ENCODE measurements at regions not wholly inside any gene's neighbourhood (a gene's known extent, or its start where the extent isn't known, plus 50 kb on each side); places are given as distances from the start of the nearest gene placed in this dataset.

DNA sequence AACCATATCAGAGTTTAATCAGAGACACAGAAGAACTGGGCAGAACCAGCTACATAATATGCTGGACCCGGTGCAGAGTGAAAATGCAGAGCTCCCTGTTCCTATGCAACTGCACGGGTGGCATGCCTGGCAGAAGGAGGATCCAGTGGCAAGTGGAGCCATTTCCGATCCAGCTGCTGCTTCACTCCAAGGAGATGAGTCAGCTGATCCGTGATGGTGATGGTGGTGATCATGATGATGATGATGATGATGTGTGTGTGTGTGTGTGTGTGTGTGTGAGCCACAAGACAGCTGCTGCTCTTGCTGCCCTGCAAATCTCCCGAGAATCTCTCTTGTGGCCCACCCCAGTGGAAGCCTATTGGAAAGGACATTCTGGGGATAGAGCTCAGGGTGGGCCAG is 133.0 kb downstream of the URB2 start:
- DNase-seq (ENCODE audit: low spot score) (no peak), ATAC-seq (no peak)
- intact Hi-C loops (cut with DNase I) = no loop called here

DNA sequence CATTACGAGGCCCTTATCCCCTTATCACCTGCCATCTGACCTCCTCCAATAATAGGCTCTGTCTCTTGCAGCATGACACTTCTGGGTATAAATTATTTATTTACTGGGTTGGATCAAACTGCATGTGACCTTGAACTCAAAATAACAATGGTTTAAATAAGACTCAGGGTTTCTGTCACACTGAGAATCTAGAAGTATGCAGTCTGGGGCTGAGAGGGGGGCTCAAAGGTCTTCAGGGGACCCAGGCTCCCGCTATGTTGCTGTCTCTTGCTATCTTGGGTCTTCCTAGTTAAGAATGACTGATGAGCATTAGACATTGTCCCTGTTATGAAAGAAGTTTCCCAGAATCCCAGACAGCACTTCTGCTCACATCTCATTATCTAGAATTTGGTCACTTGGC is 133.5 kb downstream of the URB2 start:
- no peak for DNase-seq (ENCODE audit: low spot score)

DNA sequence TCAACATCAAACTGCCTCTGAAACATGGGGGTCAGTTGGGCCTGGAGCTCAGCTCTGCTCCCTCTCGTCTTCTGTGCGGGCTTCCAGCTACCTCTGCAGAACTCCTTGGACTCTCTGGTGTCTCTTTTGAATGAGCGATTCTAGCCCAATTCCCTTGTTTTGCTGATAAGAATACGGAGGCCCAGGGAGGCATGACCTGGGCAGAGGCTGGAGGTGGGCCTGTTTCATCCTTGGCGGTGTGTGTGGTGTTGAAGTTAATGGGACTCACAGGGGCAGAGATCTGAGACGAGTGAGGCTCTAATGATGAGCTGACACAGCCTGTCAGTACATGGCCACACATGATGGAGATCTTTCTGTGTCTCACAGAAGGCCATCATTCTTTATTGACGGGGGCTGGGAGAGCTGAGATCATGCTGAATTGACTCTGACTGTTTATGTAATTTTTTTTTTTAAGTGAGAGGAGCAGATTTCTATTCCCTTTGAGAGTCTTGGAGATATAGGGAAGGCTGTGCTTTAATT is 134.5 kb downstream of the URB2 start:
- ATAC-seq (no peak), DNase-seq (ENCODE audit: low spot score) (no peak)
- intact Hi-C loops (cut with DNase I) = no loop called here

More for the DNA sequence above, 133.5 kb downstream of the URB2 start:
- no peak for ATAC-seq
- intact Hi-C loops (cut with DNase I) = no loop called here

DNA sequence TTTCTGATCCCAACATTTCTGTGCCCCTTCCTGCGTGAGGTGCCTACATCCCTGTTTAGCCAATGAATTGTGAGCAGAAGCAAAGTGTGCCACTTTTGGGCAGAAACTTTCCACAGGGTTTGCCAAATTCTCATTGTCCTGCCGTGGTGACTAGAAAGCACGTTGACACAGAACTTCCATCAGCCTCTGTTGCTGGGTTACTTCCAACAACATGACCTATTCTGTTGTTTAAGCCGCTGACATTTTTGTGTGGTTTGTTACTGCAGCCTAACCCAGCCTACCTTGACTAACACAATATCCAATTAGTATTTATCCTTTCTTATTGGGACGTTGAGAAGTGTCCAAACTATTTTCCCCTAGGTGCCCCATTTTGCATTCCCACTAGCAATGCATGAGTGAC is 136.8 kb downstream of the URB2 start:
- ATAC-seq (no peak), DNase-seq (ENCODE audit: low spot score) (no peak)
- intact Hi-C loops (cut with DNase I) = no loop called here

DNA sequence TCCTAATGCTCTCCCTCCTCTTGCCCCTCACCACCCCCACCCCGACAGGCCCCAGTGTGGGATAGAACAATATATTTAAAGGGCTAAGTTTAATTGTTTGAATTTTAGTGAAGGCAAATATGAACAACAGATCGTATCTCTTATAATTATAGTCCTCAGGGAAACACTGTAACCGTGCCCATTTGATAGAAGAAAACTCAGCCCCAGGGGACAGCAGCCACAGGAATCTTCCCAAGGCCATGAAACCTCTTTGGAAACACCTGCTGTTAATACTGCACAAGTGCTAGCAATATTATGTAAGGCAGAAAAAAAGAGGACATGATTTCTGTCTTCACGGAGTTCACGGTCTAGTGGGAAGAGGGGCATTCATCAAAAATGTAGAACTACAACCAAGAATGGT is 142.2 kb downstream of the URB2 start:
- intact Hi-C loops (cut with DNase I) = no loop called here
- no peak for ATAC-seq
- DNase-seq (ENCODE audit: low spot score) = no peak

DNA sequence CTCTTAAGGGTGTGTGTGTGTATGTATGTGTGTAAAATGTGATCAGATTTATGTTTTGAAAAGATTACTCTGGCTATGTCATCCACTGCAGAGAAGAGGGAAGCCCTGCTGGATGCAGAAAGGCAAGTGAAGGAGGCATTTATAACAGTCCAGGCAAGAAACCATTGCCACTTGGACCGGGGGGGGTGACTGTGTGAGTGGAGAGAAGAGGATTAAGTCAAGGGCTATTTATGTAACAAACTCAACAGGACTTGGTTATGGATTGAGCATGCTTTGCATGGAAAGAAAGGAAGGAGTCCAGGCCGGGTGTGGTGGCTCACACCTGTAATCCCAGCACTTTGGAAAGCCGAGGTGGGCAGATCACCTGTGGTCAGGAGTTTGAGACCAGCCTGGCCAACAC is 143.0 kb downstream of the URB2 start:
- intact Hi-C loops (cut with DNase I) = no loop called here
- ATAC-seq (no peak), DNase-seq (ENCODE audit: low spot score) (no peak)

DNA sequence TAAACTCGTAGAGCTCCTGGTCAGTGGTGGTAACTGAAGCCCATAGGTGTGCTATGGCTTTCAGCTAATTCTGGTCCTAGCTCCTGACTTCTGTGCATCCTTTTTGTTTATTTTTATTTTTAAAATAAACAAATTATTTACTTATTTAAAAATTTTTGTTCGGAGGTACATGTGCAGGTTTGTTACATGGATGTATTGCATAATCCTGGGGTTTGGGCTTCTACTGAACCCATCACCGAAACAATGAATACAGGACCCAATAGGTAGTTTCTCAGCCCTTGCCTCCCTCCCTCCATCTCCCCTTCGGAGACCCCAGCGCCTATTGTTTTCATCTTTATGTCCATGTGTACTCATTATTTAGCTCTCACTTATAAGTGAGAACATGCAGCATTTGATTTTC is 143.8 kb downstream of the URB2 start:
- DNase-seq (ENCODE audit: low spot score) (no peak), ATAC-seq (no peak)
- intact Hi-C loops (cut with DNase I) = no loop called here

DNA sequence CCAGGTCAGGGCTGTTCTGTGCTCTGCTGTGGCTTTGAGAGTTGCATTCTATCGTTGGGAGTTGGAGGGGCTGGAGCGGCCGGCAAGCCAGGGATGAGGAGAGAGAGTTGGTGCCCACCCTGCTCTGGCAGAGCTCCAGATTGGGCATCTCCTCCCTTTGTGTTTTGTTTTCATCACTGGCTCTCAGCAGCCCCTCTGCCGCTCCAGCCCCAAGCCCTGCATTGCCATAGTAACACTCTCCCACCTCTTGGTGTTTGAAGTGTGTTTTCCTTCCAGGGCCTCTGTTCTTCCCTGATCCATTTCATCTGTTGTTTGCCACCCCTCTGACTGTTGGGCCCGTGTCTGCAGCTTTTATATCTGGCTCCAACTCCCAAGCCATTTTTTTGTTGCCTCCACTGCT is 152.7 kb downstream of the URB2 start:
- DNase-seq (ENCODE audit: low spot score) (no peak), ATAC-seq (no peak)
- intact Hi-C loops (cut with DNase I) = no loop called here

DNA sequence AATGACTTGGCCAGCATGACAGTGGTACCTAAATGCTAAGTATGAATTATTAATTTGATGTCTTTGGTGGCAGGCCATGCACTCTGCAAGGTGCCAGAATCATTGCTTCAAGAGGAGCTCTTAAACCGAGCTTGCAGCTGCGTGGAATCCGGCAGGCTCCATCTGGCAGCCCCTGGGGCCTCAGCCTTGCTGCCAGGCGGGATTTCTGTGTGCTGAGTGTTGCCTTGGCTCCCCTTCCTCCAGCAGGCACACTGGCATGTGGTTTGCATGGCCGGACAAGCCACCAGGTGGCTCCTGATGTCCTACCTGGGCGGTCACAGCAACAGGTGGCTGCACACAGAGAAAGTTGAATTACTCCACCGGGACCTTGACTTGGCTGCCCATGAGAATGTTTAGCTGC is 155.4 kb downstream of the URB2 start:
- DNase-seq (ENCODE audit: low spot score) (no peak), ATAC-seq (no peak)
- intact Hi-C loops (cut with DNase I) = no loop called here

DNA sequence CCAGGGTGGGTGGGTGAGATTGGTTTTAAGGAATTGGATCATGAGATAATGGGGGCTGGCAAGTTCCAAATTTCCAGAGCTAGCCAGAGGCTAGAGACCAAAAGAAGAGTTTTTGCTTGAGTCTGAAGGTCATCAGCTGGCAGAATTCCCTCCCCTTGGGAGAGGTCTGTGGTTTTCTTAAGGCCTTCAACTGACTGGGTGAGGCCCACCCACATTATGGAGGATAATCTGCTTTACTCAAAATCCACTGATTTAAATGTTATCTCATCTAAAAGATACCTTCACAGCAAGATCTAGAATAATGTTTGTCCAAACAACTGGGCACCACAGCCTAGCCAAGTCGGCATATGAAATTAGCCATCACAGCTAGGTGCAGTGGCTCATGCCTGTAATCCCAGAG is 156.4 kb downstream of the URB2 start:
- DNase-seq (ENCODE audit: low spot score) = no peak
- no peak for ATAC-seq
- intact Hi-C loops (cut with DNase I) = no loop called here

DNA sequence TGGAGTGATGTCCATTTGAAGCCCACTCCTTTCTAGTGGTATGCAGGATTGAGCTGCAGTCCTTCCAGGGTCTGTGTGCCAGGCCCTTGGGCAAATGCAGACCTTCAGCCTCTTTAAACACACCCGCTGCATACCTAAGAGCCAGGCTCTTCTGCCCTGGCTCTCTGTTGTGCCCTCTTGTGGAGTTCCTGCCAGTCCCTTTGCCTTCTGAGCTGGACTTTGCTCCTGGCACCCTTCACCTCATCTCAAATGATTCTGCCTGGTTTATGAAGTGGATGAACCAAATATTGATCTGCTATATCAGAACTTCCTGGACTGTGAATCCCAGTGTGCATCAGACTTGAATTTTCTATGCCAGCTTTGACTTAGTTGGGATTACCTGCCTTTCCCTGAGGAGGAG is 158.8 kb downstream of the URB2 start:
- intact Hi-C loops (cut with DNase I) = no loop called here
- no peak for DNase-seq (ENCODE audit: low spot score)
- ATAC-seq = no peak

DNA sequence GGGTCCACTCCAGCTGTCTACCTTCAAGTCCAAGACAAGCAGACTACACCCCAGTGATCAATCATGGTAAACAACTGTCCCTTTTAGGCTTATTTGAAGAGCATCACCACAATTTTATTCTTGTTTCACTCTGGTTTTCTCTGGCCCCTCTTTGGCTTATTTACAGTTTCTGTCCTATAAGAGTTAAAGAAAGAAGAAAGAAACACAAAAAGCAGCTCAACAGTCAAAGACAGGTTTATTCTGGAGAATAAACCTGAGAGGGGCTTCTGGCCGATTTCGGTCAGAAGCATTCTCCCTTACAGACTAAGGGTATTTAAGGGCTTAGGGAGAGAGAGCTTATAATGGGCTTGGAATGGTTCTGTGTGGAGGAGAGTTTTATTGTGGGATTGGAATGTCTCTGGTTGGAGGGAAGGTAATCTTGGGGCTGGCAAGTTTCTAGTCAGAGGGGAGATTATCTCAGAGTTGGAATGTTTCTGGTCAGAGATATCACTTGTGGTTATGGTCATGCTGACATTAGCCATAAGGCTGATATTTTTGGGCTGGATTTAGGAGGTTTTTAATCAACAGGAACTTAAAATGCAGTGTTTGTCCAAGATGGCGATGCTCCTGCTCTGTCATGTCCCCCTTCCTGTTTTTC is 161.0 kb downstream of the URB2 start:
- ATAC-seq = no peak

DNA sequence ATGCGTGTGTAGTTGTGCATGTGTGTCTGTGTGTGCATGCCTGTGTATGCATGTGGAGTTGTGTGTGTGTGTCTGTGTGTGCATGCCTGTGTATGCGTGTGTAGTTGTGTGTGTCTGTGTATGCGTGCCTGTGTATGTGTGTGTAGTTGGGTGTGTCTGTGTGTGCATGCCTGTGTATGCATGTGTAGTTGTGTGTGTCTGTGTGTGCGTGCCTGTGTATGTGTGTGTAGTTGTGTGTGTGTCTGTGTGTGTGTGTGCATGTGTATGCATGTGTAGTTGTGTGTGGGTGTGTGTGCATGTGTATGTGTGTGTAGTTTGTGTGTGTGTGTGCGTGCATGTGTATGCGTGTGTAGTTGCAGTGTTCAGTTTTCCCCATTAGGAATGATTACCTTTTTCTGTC is 162.0 kb downstream of the URB2 start:
- DNase-seq (ENCODE audit: low spot score) (no peak), ATAC-seq (no peak)
- intact Hi-C loops (cut with DNase I) = no loop called here

More for the DNA sequence above, 161.0 kb downstream of the URB2 start:
- DNase-seq (ENCODE audit: low spot score) = no peak
- intact Hi-C loops (cut with DNase I) = no loop called here

DNA sequence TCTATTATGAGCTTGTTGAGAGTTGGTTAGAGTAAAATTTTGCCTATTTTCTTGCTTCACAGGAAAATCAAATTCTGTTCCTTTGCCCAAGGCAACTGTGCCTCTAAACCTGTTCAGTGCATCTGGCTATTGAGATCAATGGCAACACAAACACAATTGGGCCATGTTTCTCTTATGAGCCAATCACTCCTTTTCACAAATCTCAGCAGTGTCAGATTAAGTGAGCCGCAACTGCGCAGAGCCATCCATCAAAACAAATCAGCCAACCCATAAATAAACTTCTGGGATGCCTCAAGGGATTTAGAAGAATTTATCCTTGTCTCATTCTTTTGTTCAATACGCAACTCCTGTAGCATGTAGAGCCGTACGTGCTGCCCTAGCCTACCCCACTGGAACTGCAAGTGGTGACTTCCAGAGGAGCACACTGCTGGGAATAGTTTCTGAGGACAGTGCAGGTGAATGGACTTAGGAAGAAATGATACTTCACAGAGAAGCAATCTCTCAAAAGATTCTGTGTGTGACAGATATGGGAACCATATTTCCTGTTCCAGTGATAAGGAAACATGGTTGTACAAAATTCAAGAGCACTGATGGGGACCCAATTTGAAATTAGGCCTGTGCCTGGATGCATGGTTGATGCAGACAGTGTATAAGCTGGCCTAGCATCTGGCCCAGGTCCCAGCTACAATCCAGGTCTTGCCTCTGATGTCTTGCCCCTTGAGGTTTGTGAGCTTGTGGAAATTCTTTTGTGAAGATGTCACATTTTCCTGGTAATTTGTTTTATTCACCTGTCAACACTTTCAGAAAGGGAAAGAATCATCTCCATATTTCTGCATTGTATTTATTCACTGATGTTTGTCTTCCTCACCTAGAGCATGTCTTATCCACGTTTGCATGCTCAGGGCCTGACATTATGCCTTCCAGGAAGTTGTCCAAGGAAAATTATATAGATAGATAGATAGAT is 166.2 kb downstream of the URB2 start:
- no peak for DNase-seq (ENCODE audit: low spot score)
- ATAC-seq = no peak
- intact Hi-C loops (cut with DNase I) = no loop called here

DNA sequence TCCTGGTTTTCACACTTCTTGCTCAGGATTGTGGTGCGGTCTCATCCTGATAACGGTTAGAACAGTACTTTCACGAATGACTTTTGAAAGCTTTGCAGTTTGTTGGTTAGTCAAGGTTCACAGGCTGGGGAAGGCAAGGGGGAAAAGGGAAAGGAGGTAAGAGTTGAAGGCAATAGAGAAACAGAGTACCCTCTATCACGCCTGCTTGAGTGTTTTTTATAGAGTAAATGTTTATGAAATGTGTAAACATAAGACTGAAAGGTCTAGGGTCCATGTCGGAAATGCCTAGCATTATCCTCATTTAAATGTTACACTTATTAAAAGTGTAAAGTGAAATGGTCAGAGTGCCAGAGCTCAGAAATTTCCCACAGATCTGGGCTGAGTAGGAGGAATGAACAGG is 167.4 kb downstream of the URB2 start:
- intact Hi-C loops (cut with DNase I) = no loop called here
- no peak for ATAC-seq

DNA sequence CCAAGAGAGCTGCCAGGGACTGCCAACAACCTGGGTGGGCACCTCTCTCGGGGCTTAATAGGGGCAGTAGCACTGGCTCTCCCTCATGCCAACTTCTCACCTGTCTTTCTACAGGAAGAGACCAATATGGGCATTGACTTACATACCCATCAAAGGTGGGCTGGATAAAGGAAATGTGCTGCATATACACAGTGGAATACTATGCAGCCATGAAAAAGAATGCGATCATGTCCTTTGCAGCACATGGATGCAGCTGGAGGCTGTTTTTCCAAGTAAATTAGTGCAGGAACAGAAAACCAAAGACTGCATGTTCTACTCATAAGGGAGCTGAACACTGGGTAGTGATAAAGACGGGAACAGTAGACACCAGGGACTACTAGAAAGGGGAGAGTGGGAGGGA is 172.5 kb downstream of the URB2 start:
- intact Hi-C loops (cut with DNase I) = no loop called here
- no peak for ATAC-seq
- DNase-seq (ENCODE audit: low spot score) = no peak

More for the DNA sequence above, 167.4 kb downstream of the URB2 start:
- no peak for DNase-seq (ENCODE audit: low spot score)

DNA sequence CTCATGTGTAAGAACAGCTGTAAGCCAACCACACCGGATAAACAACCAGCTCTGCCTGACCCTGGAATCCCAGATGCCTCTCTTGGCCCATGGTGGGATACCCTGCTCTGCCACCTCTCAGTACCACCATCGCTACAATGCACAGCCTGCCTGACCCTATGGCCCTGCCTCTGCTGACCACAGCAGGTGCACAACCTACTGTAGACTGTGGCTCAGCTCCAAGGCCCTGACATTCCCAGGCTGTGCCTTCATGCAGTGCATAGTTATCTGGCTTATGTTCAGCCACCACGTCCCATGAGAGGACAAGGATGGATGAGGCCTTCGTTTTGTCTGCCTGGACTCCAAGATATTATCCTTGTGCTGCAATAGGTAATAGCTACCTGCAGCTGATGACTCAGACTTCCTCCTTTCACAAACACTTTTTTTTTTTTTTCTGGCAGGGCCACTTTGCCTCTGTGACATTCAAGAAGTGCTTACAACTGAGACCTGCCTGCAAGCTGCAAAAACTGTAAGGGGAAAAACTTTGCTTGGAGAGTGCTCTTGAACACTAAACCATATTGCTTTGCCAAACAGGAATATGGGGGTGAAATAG is 177.7 kb downstream of the URB2 start:
- DNase-seq (ENCODE audit: low spot score) = no peak
- intact Hi-C loops (cut with DNase I) = no loop called here
- ATAC-seq = no peak

DNA sequence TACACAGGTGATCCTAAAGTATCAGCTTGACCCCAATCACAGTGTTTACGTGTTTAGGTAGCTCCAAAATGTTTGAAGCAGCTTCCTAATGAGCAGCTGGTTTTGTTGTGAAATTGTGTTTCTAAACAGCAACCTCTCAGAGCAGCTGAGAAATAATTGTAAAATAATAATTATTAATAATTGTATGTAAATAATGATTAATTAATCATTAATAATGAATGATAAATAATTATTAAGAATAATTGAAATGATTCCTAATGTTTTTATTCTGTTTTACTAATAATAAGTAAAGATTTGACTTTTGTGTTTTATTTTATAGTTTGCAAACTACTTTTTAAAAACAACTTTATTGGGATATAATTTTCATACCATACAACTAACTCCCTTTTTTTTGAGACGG is 182.2 kb downstream of the URB2 start:
- intact Hi-C loops (cut with DNase I) = no loop called here
- ATAC-seq (no peak), DNase-seq (ENCODE audit: low spot score) (no peak)

DNA sequence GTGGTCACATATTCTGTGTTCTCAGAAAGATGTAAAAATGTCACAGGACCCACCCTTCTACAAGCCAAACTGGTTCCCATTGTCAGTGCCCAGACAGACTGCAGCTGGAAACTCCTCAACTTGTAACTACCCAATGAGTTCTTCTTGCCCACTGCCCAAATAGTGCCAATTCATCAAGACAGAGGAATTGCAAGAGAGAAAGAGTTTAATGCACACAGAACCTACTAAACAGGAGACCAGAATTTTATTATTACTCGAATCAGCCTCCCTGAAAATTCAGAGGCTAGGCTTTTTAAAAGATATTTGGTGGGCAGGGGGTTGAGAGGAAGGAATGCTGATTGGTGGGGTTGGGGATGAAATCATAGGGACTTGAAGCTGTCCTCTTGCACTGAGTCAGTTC is 184.1 kb downstream of the URB2 start:
- intact Hi-C loops (cut with DNase I) = no loop called here
- no peak for DNase-seq (ENCODE audit: low spot score)
- no peak for ATAC-seq

DNA sequence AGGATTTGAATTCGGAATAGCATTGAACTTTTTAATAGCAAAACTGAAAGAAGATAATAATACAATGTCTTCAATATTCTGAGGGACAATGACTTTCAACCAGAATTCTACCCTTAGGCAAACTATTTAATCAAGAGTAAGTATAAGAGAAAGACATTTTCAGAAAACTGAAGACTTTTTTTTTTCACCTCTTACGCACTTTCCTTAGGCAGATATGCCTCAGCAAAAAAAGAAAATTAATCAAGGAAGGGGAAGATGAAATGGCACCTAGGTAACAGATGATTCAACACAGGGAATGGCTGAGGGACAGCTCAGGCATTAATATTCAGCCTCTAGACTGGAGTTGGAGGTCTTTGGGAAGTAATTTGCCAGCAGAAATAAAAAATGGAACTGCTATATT is 184.9 kb downstream of the URB2 start:
- DNase-seq (ENCODE audit: low spot score) (no peak), ATAC-seq (no peak)
- intact Hi-C loops (cut with DNase I) = no loop called here
